ENCODE measurements at regions not wholly inside any gene's neighbourhood (a gene's known extent, or its start where the extent isn't known, plus 50 kb on each side); places are given as distances from the start of the nearest gene placed in this dataset.

DNA sequence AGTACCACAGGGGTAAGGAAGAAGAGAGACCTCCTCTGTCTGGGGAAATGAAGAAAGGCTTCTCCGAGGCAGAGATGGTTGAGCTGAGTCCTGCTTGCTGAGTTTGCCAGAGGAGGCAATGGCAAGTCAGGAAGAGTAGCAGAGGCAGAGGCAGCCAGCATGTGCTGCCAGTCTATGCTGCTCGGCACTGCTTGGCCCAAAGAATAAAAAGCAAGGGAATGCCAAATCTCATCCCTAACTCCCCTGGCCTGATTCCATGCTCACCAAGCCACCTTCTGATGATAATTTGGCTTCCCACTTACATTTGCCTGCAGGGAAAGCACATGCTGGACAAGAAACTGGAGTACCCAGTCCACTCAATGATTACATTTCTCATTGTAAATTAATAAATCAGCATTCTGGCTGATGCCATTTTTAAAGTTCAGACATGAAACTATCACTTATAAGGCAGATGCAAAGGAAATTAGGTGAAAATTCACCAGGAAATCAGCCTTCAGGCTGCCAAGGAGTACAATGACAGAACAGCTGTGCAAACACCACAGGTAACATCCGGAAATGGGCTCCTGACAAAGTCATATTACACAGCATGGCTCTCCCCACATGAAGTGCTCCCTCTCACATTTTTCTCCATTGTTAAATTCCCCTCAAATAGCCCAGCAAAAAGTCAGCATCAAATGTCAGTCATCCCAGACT, 245.9 kb downstream of the MTERF1 start:
- DNase-seq: no peak

DNA sequence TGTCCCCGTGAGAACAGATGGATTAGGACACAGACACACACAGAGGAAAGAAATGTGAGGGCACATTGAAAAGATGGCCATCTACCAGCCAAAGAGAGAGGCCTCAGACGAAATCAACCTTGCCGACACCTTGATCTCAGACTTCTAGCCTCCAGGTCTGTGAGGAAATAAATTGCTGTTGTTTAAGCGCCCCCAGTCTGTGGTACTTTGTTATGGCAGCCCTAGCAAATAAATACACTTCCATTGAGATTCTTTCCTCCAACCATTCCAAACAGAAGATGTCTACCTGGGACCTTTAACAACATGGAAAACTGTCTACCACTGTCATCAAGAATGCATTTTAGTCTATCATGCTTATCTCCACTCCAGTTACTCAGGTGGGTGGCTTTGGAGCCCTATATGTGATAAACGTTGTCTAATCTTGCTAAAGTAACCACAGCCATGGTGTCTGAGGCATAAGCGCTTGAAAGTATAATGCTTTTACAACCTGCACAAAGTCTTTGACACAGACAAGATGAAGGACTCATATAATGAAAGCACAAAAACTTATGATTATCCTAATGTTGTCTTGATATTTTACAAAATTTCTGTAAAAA, 244.3 kb downstream of the MTERF1 start:
- DNase-seq: peak; percentile 5

- no peak for DNase-seq
Observed at GRCh38 chr7:91636728-91637127, 243.8 kb downstream of the MTERF1 start.

GRCh38 chr7:91644256-91644655, 236.2 kb downstream of the MTERF1 start:
- no peak for DNase-seq

- DNase-seq: no peak
Observed at GRCh38 chr7:91645542-91645941, 235.0 kb downstream of the MTERF1 start.

GRCh38 chr7:91651986-91652385, 228.5 kb downstream of the MTERF1 start:
- no peak for DNase-seq

DNA sequence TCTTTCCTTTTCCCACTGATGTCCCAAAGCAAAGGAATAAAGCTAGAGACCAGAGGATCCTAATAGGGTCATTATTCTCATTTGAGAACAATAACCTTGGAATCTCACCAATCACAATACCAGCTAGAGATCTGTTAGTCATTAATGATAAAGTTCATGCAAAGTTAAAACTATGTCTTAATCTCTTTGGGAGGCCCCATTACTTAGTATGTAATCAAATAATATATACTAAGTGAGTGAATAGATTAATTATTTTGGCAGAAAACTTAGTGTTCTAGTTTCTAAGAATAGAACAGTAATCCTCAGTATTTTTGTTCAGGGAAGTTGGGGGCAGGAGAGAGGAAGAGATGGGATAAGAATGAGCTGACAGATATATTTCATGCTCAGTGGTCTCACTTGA, 227.2 kb downstream of the MTERF1 start:
- no peak for DNase-seq

DNA sequence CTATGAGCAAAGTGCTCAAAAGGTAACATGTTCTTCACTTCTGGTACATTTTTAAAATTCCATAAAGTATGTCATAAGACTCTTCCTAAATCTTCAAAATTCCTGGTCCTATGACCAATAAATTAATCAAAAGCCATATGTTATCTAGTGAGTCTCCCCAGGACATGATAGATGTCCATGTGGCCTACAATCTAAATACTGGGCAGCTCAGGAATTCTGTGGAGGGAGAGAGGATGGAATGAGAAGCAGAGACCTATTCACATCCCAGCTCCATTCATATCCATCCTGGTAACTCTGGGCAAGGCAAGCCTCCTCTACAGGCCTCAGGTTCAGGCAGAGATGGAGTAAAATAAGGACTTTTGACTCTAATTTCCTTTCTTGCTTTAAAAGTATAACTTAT, 224.8 kb downstream of the MTERF1 start:
- DNase-seq: no peak

GRCh38 chr7:91656541-91657482, 223.7 kb downstream of the MTERF1 start:
- DNase-seq: no peak

DNA sequence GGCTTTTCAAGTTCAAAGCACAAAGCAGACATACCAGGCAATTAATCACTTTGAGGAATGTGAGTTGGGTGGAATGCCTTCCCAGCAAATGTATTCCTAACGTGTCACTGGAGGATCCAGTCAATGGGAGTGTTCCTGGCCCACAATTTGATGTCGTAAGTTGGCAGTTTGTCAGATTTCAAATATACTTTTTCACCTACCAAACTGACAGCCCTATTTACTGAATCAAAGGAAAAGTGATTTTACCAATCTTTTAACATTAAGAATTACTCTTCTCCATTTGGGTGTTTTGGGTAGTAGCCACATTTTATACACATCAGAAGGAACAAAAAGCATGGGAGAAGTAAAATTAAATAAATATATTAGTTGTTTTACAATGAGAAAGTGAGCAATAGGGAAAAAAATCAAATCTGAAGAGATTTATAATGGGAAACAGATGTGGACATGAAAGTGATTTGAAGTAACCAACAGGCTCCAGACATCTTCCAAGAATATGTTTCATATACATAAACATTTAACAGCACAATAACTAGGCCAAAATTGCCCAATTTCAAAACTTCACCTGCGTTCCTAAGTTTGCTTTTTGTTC, 222.9 kb downstream of the MTERF1 start:
- no peak for DNase-seq

DNA sequence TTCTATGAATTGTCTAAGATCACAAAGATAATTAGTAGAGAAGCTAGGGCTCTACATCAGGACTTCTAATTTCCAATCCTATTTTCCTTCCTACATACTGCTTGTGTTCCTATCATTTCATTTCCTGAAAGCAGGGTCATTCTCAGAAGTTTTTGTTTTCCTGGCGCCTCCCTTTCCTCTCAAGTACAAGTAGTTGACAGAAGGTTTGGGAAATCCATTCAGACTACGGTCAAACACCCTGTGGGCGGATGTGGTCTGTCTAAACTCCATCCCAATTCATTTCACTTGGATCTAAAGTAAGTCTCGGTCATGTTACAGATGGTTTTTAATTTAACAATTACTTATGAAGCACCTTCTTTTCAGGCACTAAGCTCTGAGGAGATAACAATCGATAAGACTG, 221.4 kb downstream of the MTERF1 start:
- no peak for DNase-seq

DNA sequence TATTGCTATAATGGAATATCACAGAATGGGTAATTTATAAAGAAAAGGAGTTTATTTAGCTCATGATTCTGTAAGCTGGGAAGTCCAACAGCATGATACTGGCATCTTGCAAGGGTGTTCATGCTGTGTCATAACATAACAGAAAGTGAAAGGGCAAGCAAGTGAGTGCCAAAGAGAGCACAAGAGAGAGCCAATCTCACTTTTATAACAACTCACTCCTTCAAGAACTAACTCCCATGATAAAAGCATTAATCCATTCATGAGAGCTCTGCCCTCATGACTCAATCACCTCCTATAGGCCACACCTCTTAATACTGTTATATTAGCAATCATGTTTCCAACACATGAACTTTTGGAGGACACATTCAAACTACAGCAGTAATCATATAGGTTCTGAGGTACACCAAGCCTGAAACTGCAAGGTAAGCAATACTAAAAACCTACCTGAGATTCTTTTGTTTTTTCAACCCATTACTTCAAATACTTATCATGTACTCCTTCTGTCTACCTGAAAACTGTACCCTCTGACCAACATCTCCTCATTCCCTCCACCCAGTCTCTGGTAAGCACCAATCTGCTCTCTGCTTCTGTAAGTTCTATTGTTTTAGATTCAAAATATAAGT, 219.7 kb downstream of the MTERF1 start:
- DNase-seq: no peak

DNA sequence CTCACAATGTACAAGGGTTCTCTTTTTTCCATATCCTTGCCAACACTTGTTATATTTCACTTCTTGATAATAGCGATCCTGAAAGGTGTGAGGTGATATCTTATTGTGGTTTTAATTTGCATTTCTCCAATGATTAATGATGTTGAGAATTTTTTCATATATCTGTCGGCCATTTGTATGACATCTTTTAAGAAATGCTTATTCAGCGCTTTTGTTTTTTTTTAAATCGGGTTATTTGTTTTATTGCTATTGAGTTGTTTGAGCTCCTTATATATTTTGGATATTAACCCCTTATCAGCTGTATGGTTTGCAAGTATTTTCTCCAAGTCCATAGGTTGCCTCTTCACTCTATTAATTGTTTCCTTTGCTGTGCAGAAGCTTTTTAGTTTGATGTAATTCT, 218.8 kb downstream of the MTERF1 start:
- no peak for DNase-seq

DNA sequence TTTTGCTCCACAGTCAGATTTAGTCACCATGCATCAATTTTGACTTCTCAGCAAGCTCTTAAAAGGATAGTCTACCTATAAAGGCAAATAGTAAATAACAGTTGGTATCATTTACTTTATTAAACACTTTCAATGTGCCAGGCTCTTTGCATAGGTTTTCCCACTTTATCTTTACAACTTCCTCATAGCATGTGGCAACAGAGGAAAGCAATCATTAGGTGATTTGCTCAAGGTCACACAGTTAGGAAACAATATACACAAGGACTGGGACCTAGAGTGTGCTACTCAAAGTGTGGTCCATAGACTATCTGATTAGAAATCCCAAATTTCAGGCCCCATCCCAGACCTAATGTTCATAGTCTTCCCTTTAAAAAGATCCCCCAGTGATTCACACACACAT, 212.3 kb downstream of the MTERF1 start:
- DNase-seq: no peak

DNA sequence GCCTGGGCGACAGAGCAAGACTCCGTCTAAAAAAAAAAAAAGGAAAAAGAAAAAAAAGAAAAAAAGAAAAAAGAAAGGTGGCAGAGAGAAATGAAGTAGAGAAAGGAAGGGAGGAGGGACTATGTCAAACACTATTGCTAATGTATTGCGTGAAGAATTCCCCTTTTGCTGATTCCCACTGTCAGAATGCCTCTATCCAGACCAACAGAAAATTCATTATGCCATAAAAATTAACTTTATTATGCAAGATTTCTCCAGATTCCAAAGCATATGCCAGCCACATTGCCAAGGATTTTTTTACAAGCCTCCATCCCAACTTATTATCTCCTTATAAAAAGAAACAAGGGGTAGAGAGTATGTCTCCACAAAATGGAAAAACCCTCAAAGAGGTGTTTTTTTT, 209.3 kb downstream of the MTERF1 start:
- DNase-seq: no peak

- DNase-seq: no peak
Observed at GRCh38 chr7:91674470-91674869, 206.0 kb downstream of the MTERF1 start.

- no peak for DNase-seq
Observed at GRCh38 chr7:91681718-91682117, 198.8 kb downstream of the MTERF1 start.

DNA sequence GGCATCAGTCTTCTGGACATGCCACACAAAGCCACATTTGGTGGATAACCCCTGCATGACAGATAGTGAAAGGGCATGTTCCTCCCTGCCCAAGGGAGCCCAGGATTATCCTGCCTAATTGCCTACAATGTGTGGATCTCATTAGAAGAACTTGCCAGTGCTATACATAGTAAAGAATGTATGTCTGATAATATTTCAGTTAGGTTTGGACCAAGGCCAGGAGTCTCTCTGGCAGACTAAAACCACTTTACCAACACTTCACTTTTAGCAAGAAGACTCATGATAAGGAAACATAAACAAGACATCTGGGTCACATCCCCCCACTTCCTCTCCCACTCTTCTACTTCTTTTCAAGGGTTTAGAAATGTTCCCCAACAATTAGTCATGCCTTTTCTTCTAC, 196.7 kb downstream of the MTERF1 start:
- DNase-seq: no peak

GRCh38 chr7:91685544-91685943, 195.0 kb downstream of the MTERF1 start:
- DNase-seq: no peak

DNA sequence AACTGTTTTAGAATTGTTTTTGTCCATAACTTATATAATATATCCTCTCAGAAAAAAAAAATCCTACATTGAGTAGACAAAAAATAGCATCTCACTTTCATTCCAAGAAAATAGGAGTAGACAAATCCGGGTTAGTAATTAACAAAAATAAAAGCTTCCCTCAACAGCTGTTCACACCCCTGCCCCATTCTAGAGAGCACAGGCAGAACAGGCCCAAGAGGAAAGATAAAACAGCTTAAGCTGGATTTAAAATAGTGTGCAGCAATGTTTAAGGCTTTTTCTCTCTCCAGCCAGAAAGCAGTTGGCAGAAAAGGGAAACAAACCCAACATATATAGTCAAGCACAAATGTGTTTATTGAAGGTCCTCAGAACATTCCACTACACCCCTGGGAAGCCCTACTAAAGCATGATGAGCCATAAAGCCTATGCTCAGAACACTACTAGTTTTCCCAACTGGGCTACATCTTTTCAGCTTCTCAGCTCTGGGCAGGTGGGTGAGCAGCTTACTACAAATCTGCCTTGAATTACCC, 189.9 kb downstream of the MTERF1 start:
- no peak for DNase-seq

- no peak for DNase-seq
Observed at GRCh38 chr7:91691865-91692264, 188.6 kb downstream of the MTERF1 start.

DNA sequence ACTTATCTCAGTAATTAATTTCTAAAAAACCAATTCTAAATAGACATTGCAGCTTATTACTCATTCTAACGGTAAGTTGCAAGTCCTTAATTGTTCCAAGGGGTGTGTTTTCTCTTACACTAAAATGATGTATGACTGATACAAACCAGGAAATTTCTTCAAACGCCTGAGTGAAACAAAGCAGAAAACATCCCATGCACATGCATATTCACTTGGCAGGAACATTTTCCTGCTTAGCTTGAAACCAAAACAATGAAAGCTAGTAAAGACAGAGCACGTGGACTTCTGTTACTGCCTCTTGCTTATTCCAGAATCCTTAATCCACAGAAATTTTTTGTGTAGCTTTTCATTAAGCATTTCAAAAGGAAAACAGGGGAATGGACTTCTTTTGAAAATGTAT, 187.7 kb downstream of the MTERF1 start:
- no peak for DNase-seq

DNA sequence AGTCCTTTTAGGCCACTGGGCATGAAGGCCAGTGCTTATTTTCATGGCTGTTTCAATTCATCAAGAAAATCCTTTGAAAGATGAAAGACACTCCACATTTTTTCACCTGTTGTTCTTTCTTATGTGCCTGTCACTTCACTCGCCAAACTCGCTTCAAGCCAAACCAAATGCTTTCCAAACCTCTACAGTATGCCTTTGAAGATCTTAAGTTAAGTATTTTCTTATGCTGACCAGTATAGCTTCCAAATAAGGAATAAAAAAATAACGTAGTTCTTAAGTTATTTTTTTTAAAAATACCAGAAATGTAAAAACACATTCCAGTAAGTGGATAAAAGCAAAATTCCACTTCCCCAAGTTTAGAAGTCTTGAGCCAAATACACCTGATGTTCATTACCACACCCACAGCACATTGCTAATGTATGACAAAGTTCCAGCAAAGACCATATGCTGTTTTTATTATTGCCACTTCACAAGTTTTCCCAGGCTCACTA, 186.1 kb downstream of the MTERF1 start:
- DNase-seq: no peak
